Stimulated activated CD4-positive, alpha-beta T cell treated with anti-CD3 and anti-CD28 coated beads, Interleukin-12 subunit alpha, Interleukin-12 subunit beta, amount 100 ng/mL, for 24 hours (primary cell): ENCODE measurements at regions not wholly inside any gene's neighbourhood (a gene's known extent, or its start where the extent isn't known, plus 50 kb on each side); places are given as distances from the start of the nearest gene placed in this dataset.

Experiments
- DNase-seq, 2 experiments: peaks; one replicate each; pipeline ENCODE4 v3.0.0-alpha.2; 2020; ENCODE audit warnings: low read depth in 2 of 2

GRCh38 chr5:175170899-175171298 is 273.1 kb downstream of the DRD1 start:
- no peak for DNase-seq

- DNase-seq: no peak
These were observed 275.0 kb downstream of the DRD1 start for GRCh38 chr5:175168882-175169507.

- no peak for DNase-seq
These were observed 278.0 kb downstream of the DRD1 start for GRCh38 chr5:175166026-175166425.

- no peak for DNase-seq
These were observed 280.3 kb downstream of the DRD1 start for GRCh38 chr5:175163586-175164275.

GRCh38 chr5:175162036-175162435 is 281.9 kb downstream of the DRD1 start:
- no peak for DNase-seq

GRCh38 chr5:175159956-175160355 is 284.0 kb downstream of the DRD1 start:
- no peak for DNase-seq

GRCh38 chr5:175148636-175149172 is 295.3 kb downstream of the DRD1 start:
- no peak for DNase-seq

GRCh38 chr5:175146733-175147132 is 297.2 kb downstream of the DRD1 start:
- DNase-seq: no peak

- DNase-seq: no peak
These were observed 302.6 kb downstream of the DRD1 start for GRCh38 chr5:175141421-175141820.

GRCh38 chr5:175133185-175133584 is 310.8 kb downstream of the DRD1 start:
- no peak for DNase-seq

GRCh38 chr5:175131432-175131831 is 312.6 kb downstream of the DRD1 start:
- no peak for DNase-seq

- no peak for DNase-seq
These were observed 314.4 kb downstream of the DRD1 start for GRCh38 chr5:175129619-175130018.

GRCh38 chr5:175129121-175129520 is 314.9 kb downstream of the DRD1 start:
- DNase-seq: no peak

- no peak for DNase-seq
These were observed 319.2 kb downstream of the DRD1 start for GRCh38 chr5:175124821-175125220.

GRCh38 chr5:175124251-175124813 is 319.6 kb downstream of the DRD1 start:
- DNase-seq: no peak

- DNase-seq: no peak
These were observed 320.4 kb downstream of the DRD1 start for GRCh38 chr5:175123542-175123941.

- no peak for DNase-seq
These were observed 322.5 kb downstream of the DRD1 start for GRCh38 chr5:175121457-175121856.

- no peak for DNase-seq
These were observed 323.6 kb downstream of the DRD1 start for GRCh38 chr5:175120412-175120811.

GRCh38 chr5:175118700-175119309 is 325.2 kb downstream of the DRD1 start:
- no peak for DNase-seq

GRCh38 chr5:175116466-175117048 is 327.4 kb downstream of the DRD1 start:
- no peak for DNase-seq

GRCh38 chr5:175115831-175116230 is 328.2 kb downstream of the DRD1 start:
- no peak for DNase-seq

- DNase-seq: no peak
These were observed 330.0 kb downstream of the DRD1 start for GRCh38 chr5:175113947-175114346.
